ENCODE measurements at regions not wholly inside any gene's neighbourhood (a gene's known extent, or its start where the extent isn't known, plus 50 kb on each side); places are given as distances from the start of the nearest gene placed in this dataset.
A peak's percentile ranks its signal among the peaks of the same experiment; 100 is the strongest.

- peak; percentile 9 for DNase-seq
Measured at GRCh38 chr5:9725265-9725664, 95.1 kb upstream of the TAS2R1 start.

GRCh38 chr5:9724707-9725106 is 94.6 kb upstream of the TAS2R1 start:
- no peak for DNase-seq

- no peak for DNase-seq
Measured at GRCh38 chr5:9722601-9723180, 92.5 kb upstream of the TAS2R1 start.

GRCh38 chr5:9721161-9721560 is 91.0 kb upstream of the TAS2R1 start:
- no peak for DNase-seq

GRCh38 chr5:9720361-9720760 is 90.2 kb upstream of the TAS2R1 start:
- DNase-seq: no peak

GRCh38 chr5:9716838-9717281 is 86.7 kb upstream of the TAS2R1 start:
- no peak for DNase-seq

- no peak for DNase-seq
Measured at GRCh38 chr5:9715891-9716335, 85.8 kb upstream of the TAS2R1 start.

GRCh38 chr5:9713959-9714586 is 83.9 kb upstream of the TAS2R1 start:
- DNase-seq: no peak

GRCh38 chr5:9713356-9713755 is 83.2 kb upstream of the TAS2R1 start:
- DNase-seq: no peak

- no peak for DNase-seq
Measured at GRCh38 chr5:9712911-9713310, 82.8 kb upstream of the TAS2R1 start.

- no peak for DNase-seq
Measured at GRCh38 chr5:9712506-9712905, 82.4 kb upstream of the TAS2R1 start.

- no peak for DNase-seq
Measured at GRCh38 chr5:9710069-9710468, 79.9 kb upstream of the TAS2R1 start.

- no peak for DNase-seq
Measured at GRCh38 chr5:9707732-9708462, 77.7 kb upstream of the TAS2R1 start.

GRCh38 chr5:9699681-9700080 is 69.5 kb upstream of the TAS2R1 start:
- DNase-seq: no peak

- DNase-seq: no peak
Measured at GRCh38 chr5:9698841-9699240, 68.7 kb upstream of the TAS2R1 start.

GRCh38 chr5:9698125-9698826 is 68.1 kb upstream of the TAS2R1 start:
- DNase-seq: no peak

GRCh38 chr5:9692576-9692975 is 62.4 kb upstream of the TAS2R1 start:
- DNase-seq: no peak

GRCh38 chr5:9691261-9691660 is 61.1 kb upstream of the TAS2R1 start:
- no peak for DNase-seq

GRCh38 chr5:9690751-9691150 is 60.6 kb upstream of the TAS2R1 start:
- DNase-seq: no peak

GRCh38 chr5:9686216-9686615 is 56.1 kb upstream of the TAS2R1 start:
- DNase-seq: no peak

GRCh38 chr5:9681706-9682105 is 51.6 kb upstream of the TAS2R1 start:
- no peak for DNase-seq
